Thoracic aorta (tissue), 2 donors: ENCODE measurements at regions not wholly inside any gene's neighbourhood (a gene's known extent, or its start where the extent isn't known, plus 50 kb on each side); places are given as distances from the start of the nearest gene placed in this dataset.
A peak's percentile ranks its signal among the peaks of the same experiment; 100 is the strongest.

Experiments used
- ATAC-seq: fragments of 150-250 bp; one replicate; pipeline ENCODE4 v1.8.0; 2017; ENCODE audit warnings: low read depth; ENCODE audit not compliant: insufficient number of reproducible peaks, low FRiP score
- DNase-seq: peaks from one replicate; pipeline ENCODE4 v3.0.0-alpha.2; 2020; ENCODE audit warnings: low spot score
- H3K27ac ChIP-seq, 2 donors: fragments of 200-600 bp; sonication (generic); 1 replicate in 1 of 2; 2 replicates in 1 of 2; pipeline ENCODE4 v1.5.1; 2016; ENCODE audit warnings: mild to moderate bottlenecking in 2 of 2, moderate library complexity in 2 of 2
- H3K27me3 ChIP-seq: fragments of 200-600 bp; sonication (generic); replicated peaks from 2 replicates; pipeline ENCODE4 v1.6.0; 2016; ENCODE audit warnings: mild to moderate bottlenecking; ENCODE audit not compliant: insufficient read depth
- H3K36me3 ChIP-seq: fragments of 200-600 bp; sonication (generic); one replicate; pipeline ENCODE4 v1.5.1; 2016
- H3K4me1 ChIP-seq, 2 donors: fragments of 200-600 bp; sonication (generic); 1 replicate in 1 of 2; 2 replicates in 1 of 2; pipeline versions ENCODE4 v1.5.1 to v1.6.0; 2016; ENCODE audit warnings: low read depth in 2 of 2, mild to moderate bottlenecking in 1 of 2; ENCODE audit not compliant: control insufficient read depth in 1 of 2
- H3K4me3 ChIP-seq: fragments of 200-600 bp; sonication (generic); 2 replicates; pipeline ENCODE4 v1.5.1; 2016; ENCODE audit warnings: mild to moderate bottlenecking
- H3K9me3 ChIP-seq: fragments of 200-600 bp; sonication (generic); 2 replicates; pipeline ENCODE4 v1.5.1; 2016
- TF ChIP-seq, protein P1 (sequence below): fragments of 200-600 bp; sonication (generic); IDR thresholded peaks from one replicate; pipeline ENCODE4 v1.5.1; 2019; ENCODE audit warnings: antibody characterized with exemption

DNA sequence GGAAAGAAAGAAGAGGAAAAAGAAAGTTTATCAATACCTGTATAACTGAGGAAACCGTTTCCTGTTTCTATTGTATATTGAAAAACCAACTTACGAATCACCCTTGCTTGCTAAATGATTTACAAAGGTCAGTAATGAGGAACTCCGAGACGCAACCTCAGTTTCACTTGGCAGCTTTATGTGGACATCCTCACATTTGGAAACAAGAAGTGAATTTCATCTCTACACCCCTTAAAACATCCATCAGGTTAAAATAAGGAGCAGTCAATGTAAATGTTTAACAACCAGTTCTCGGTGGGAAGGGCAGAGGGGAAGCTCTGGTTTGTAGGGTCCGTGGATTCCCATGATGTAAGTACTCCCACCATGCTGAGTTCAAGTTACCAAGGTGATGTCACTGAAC lies 481.7 kb upstream of the RUNX1 start:
- no peak for DNase-seq
- Histone ChIP-seq H3K4me1 (peaks cover 0 to 11% of the 10 kb centered on the region in 2 donors), H3K27me3 (no peaks in the 10 kb centered on the region), H3K36me3 (no peaks in the 10 kb centered on the region), H3K9me3 (no peaks in the 10 kb centered on the region), H3K4me3 (no peak overlapping the region), H3K27ac (no peak overlapping the region)
- ATAC-seq = no peak
- TF ChIP-seq, protein P1, sequence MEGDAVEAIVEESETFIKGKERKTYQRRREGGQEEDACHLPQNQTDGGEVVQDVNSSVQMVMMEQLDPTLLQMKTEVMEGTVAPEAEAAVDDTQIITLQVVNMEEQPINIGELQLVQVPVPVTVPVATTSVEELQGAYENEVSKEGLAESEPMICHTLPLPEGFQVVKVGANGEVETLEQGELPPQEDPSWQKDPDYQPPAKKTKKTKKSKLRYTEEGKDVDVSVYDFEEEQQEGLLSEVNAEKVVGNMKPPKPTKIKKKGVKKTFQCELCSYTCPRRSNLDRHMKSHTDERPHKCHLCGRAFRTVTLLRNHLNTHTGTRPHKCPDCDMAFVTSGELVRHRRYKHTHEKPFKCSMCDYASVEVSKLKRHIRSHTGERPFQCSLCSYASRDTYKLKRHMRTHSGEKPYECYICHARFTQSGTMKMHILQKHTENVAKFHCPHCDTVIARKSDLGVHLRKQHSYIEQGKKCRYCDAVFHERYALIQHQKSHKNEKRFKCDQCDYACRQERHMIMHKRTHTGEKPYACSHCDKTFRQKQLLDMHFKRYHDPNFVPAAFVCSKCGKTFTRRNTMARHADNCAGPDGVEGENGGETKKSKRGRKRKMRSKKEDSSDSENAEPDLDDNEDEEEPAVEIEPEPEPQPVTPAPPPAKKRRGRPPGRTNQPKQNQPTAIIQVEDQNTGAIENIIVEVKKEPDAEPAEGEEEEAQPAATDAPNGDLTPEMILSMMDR = no peak

DNA sequence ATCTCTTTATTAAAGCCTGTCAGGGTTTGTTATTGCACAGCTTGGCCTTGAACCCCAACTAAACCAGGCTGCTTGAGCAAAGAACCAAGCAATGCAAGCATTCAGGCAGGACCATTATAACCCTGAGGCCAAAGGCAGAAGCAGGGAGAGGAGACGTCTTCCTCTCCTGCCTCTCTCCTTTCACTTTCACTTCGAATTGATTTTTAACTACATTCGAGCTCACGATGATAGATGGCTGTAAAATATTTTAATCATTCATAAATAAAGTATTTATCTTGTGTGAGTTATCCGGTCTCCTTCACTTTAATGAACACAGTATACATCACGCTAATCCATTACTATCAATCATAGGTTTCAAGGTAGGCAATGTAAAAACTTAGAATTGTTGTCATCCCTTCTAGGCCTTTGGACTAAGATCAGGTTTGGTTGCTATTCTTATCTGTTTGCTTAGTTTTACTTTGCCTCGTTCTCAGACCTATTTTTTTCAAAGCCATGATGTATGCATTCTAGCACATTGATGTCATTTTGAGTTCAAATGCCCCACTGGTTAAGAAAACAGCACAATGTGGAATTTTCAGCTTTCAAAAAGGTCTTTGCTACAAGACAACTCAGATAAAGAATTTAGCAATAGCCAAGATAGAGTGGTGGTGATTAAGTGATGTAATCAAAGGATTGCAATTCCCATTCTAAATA lies 480.2 kb upstream of the RUNX1 start:
- Histone ChIP-seq H3K36me3 (no peaks in the 10 kb centered on the region), H3K4me1 (peaks cover 0 to 11% of the 10 kb centered on the region in 2 donors), H3K27ac (no peak overlapping the region), H3K4me3 (peak overlapping the region; percentile 61), H3K9me3 (no peaks in the 10 kb centered on the region), H3K27me3 (no peaks in the 10 kb centered on the region)
- DNase-seq (no peak), ATAC-seq (no peak)
- TF ChIP-seq, protein P1 = no peak

DNA sequence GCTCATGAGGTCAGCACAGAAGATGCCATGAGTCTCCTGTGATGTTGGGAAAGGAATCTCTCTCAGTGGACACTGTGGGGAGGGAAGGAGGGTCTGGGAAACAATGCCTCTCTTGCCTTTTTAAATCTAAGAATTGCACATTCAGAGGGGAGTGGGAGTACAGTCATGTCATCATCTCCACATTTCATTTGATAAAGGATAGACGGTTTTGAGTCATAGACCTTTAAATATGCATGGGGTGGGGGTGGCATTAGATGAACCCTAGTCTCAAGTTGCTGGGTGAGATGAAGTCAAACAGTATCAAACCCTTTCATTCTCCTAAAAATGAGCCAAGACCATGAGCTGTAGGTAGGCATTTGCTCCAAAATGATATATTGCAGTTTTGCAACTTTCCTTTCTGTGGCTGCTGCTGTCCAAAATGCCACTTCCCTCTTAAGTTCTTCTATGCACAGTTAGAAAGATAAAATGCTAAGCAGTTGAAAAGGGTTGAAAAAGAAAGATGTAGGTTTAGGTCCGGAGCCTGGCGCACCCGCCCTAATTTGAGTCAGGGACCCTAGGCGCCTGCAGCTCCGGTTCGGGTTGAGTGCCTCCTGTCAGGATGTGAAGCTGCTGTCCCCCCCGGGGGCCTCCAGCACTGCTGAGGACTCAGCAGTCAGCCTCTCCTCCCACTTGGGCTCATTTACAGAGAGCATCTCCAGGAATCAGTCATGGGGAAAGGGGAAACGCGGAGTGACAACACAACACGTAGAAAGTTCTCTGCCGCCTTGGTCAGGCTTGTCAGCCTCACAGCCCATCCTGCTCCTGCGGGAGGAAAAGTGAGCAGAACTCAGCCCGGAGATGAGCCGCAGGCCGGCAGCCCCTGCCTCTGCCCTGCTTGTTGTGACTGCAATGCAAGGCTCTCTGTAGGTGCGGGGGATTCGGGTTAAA lies 479.3 kb upstream of the RUNX1 start:
- Histone ChIP-seq H3K4me1 (peaks cover 0 to 11% of the 10 kb centered on the region in 2 donors), H3K27me3 (no peaks in the 10 kb centered on the region), H3K27ac (no peak overlapping the region), H3K9me3 (no peaks in the 10 kb centered on the region), H3K4me3 (peak overlapping the region; percentile 61), H3K36me3 (no peaks in the 10 kb centered on the region)
- DNase-seq = no peak
- ATAC-seq = no peak
- TF ChIP-seq, protein P1 = no peak

DNA sequence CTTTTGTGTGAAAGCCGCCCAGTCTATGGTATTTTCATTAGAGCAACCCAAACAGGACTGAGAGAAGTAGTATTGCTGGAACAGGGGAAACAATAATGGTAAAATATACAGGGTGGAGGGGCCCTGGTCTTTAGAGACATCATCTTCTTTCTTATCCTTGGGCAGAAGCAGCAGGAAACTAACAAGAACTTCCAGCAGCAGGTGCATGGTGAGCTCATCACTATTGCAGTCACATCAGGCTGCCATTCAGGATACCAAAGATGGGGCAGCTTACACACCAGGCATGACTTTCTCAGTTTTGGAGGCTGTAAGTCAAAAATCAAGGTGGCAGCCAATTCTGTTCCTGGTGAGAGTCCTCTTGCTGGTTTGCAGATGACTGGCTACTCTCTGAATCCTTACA lies 478.3 kb upstream of the RUNX1 start:
- H3K36me3 ChIP-seq = no peaks in the 10 kb centered on the region
- H3K27me3 ChIP-seq = no peaks in the 10 kb centered on the region
- ATAC-seq (no peak), DNase-seq (no peak)
- no peak overlapping the region for H3K4me3 ChIP-seq
- peaks cover 0 to 11% of the 10 kb centered on the region in 2 donors for H3K4me1 ChIP-seq
- H3K9me3 ChIP-seq = no peaks in the 10 kb centered on the region
- TF ChIP-seq, protein P1 = no peak
- H3K27ac ChIP-seq = no peak overlapping the region

DNA sequence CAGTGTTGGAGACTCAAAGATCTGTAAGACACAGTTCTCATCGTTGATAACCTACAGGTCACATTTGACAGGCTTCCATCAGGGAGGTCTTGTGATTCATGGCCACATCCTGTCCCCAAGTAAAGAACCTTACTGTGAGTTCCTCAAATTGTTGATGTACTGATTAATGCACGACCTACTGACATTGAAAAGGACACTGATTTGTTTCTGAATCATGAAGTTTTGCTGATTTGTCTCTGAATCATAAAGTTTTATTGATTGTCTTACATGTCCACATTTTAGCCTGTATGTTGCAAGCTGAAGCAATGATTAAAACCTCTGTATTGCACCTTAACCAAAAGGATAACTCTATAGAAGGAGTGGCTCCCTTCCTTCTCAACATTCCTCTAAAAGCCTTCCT lies 476.3 kb upstream of the RUNX1 start:
- Histone ChIP-seq H3K4me3 (no peak overlapping the region), H3K9me3 (no peaks in the 10 kb centered on the region), H3K36me3 (no peaks in the 10 kb centered on the region), H3K27me3 (no peaks in the 10 kb centered on the region), H3K27ac (no peak overlapping the region), H3K4me1 (peaks cover 0 to 11% of the 10 kb centered on the region in 2 donors)
- ATAC-seq (no peak), DNase-seq (no peak)
- TF ChIP-seq, protein P1 = no peak
